Sigmoid colon (tissue), 4 donors: ENCODE measurements at regions not wholly inside any gene's neighbourhood (a gene's known extent, or its start where the extent isn't known, plus 50 kb on each side); places are given as distances from the start of the nearest gene placed in this dataset.

Experiments
- CTCF ChIP-seq, 4 experiments: fragments of 450-650 bp in 3 of 4; fragments of 200-600 bp in 1 of 4; IDR thresholded peaks; one replicate each; pipeline ENCODE4 v1.5.1; 2016 to 2019; ENCODE audit warnings: antibody characterized with exemption in 4 of 4, mild to moderate bottlenecking in 3 of 4, moderate library complexity in 2 of 4
- POLR2A ChIP-seq, 2 donors: fragments of 450-650 bp; IDR thresholded peaks; one replicate each; pipeline ENCODE4 v1.6.1; 2016; ENCODE audit warnings: antibody characterized with exemption in 2 of 2, mild to moderate bottlenecking in 2 of 2, moderate library complexity in 2 of 2
- POLR2AphosphoS5 ChIP-seq, 4 donors: sonication (generic); formaldehyde crosslinking; IDR thresholded peaks; one replicate each; pipeline ENCODE4 v1.6.1; 2017; ENCODE audit warnings: antibody characterized with exemption in 4 of 4

- TF ChIP-seq CTCF (IDR thresholded peaks at IDR 0.05) (no peak), POLR2AphosphoS5 (IDR thresholded peaks at IDR 0.05) (no peak), POLR2A (IDR thresholded peaks at IDR 0.05) (no peak)
Observed at GRCh38 chr3:110886222-110886893, 185.3 kb upstream of the NECTIN3 start.
